D341Med (cell line): ENCODE measurements at regions not wholly inside any gene's neighbourhood (a gene's known extent, or its start where the extent isn't known, plus 50 kb on each side); places are given as distances from the start of the nearest gene placed in this dataset.

Source experiments
- DNase-seq: peaks from one replicate; pipeline ENCODE4 v3.0.0; 2012; ENCODE audit warnings: low spot score

DNA sequence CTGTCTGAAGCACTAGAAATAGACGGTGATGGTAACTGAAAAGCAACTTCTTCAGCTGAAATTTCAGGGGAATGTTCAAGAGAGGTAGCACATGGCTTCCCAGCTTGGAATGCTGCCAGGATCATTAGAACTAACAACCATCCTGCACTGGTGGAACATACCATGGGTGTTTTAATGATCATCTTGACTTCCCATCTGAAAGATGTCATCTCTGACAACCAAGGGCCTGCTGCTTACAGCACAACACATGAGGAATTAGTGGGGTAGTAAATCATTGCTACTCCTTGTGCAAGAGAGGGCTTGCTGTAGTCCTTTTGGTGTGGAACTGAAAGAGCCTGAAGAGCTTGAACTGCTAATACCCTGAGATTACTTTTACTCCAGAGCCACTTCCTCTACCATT, 853.7 kb downstream of the MCTP2 start:
- DNase-seq, result no peak

- DNase-seq, result no peak
Measured at GRCh38 chr15:95086531-95087252, 855.3 kb downstream of the MCTP2 start.

- no peak for DNase-seq
Measured at GRCh38 chr15:95087253-95087609, 855.9 kb downstream of the MCTP2 start.

- no peak for DNase-seq
Measured at GRCh38 chr15:95091444-95091843, 860.1 kb downstream of the MCTP2 start.

DNA sequence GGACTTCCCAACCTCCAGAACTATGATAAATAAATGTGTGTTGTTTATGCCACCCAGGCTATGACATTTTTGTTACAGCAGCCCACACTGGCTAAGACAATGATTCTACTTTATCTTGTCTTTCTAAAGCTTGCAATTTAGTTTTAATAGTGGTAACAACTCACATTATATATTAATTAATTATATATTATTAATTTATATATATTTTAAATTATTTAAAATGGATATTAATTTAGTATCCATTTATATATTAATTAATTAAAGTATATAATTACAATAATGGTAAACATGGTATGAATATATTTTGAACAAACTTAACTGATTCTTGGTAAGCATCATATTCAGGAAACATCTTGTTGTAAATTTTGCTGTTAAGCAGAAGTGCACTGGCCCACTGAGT, 863.9 kb downstream of the MCTP2 start:
- DNase-seq, result no peak

DNA sequence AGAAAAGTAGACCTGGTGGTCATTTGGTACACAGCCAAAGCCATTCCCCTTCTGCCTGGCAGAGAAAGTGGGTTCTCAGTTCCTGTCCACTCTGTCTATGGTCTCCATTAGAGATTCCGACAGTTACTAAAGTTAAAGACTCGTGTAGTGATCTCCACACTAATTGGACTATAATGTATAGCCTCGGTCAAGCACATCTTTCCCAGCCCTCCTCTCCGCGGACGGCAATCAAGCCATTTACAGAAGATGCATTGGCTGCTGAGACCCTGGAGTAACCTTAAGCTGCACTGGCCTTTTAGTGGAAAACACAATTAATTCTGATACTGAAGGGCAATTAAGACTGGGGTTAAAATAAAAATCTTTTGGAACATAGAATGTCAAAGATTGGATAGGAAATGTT, 865.3 kb downstream of the MCTP2 start:
- DNase-seq, result no peak

GRCh38 chr15:95097361-95097760, 866.0 kb downstream of the MCTP2 start:
- no peak for DNase-seq

GRCh38 chr15:95105229-95105628, 873.9 kb downstream of the MCTP2 start:
- no peak for DNase-seq

GRCh38 chr15:95106801-95107200, 875.4 kb downstream of the MCTP2 start:
- no peak for DNase-seq

DNA sequence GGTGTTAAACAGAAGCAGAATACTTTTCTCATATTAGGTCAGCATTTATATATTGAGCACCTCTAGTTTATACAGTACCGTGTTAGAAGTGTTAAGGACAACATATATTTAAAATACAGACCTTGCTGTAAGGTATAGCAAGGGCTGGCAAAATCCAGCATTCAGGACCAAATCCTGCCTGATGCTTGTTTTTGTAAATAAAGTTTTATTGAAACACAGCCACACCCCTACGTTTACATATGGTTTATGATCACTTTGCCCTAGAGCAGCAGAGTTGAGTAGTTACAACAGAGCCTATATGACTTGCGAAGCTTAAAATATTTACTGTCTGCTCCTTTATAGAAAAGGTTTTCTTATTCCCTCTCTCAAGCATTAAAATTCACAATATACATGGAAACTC, 877.3 kb downstream of the MCTP2 start:
- DNase-seq, result no peak

DNA sequence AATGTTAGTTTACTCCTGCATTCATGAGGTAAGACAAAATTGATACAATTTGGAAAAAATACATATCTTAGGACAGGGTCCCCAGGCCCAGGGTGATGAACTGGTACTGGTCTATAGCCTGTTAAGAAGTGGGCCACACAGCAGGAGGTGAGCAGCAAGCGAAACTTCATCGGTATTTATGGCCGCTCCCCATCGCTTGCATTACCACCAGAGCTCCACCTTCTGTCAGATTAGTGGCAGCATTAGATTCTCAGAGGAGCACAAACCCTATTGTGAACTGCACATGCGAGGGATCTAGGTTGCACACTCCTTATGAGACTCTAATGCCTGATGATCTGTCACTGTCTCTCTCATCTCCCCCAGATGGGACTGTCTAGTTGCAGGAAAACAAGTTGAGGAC, 880.6 kb downstream of the MCTP2 start:
- no peak for DNase-seq

DNA sequence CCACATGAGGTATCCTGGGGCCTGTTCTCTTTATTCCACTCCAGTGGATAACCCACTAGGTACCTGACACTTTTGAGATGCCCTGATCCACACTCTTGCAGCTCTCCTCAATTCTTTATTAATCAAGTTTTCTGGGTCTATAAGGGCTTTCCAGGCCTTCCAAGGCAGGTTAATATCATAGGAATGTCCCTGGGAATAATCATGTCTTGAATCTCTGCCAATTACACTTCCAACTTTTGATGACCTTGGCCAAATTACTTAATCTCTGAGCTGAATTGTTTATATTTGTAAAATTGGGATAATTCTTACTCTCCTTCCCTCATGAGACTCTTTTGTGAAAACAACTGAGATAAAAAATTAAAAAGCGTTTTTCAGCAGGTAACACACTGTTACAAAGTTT, 881.7 kb downstream of the MCTP2 start:
- DNase-seq, result no peak

- no peak for DNase-seq
Measured at GRCh38 chr15:95119041-95119610, 887.8 kb downstream of the MCTP2 start.

DNA sequence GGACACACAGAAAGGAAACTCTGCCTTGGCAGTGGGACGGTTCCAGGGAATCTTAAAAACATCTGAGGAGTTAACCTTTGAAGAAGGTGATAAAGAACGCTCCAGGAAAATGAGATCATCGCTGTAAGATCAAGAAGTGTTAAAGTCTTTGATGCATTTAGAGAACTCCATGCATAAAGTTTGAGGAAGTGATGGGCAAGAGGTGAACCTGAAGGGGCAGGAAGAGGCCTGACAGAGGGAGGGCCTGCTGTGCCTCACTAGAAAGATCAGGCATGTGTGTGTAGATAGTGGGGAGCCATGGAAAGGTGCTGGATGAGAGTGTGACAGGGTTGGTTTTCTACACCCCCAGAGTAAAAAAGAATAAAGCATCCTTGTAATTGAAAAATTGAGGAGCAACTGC, 889.2 kb downstream of the MCTP2 start:
- no peak for DNase-seq

DNA sequence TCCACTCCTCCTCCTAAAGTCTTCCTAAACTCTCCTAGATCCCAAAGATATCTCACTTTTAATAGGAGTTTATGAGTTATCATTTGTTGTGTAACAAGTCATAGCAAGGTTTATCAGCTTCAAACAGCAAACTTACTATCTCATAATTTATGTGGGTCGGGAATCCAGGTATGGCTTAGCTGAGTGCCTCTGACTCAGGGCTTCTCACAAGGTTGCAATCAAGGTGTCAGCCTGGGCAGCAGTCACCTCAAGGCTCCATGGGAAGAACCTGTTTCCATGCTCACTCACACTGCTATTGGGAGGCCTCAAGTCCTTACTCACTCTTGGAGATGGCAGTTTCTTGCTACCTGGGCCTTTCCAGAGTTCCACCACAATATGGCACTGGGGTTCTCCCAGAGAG, 889.8 kb downstream of the MCTP2 start:
- no peak for DNase-seq

DNA sequence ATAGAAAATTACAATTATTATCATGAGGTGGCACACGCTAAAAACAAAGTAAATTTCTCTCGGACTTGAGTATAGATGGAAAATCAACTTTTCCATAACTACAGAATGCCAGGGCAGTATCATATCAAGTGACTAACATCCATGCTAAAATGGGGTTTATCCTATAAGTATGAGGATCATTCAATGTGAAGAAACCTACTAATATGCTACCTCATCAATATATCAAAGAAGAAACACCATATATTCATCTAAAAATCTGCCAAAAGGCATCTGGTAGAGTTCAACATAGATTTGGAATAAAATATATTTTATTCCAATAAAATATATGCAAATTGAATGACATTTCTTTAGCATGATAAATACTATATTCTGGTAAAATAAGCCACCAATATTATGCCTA, 894.4 kb downstream of the MCTP2 start:
- DNase-seq, result no peak

- DNase-seq, result no peak
Measured at GRCh38 chr15:95127356-95127755, 896.0 kb downstream of the MCTP2 start.

- DNase-seq, result no peak
Measured at GRCh38 chr15:95129574-95129973, 898.2 kb downstream of the MCTP2 start.

- DNase-seq, result no peak
Measured at GRCh38 chr15:95131131-95131556, 899.8 kb downstream of the MCTP2 start.

GRCh38 chr15:95132774-95133173, 901.4 kb downstream of the MCTP2 start:
- no peak for DNase-seq

GRCh38 chr15:95134431-95135110, 903.2 kb downstream of the MCTP2 start:
- no peak for DNase-seq

DNA sequence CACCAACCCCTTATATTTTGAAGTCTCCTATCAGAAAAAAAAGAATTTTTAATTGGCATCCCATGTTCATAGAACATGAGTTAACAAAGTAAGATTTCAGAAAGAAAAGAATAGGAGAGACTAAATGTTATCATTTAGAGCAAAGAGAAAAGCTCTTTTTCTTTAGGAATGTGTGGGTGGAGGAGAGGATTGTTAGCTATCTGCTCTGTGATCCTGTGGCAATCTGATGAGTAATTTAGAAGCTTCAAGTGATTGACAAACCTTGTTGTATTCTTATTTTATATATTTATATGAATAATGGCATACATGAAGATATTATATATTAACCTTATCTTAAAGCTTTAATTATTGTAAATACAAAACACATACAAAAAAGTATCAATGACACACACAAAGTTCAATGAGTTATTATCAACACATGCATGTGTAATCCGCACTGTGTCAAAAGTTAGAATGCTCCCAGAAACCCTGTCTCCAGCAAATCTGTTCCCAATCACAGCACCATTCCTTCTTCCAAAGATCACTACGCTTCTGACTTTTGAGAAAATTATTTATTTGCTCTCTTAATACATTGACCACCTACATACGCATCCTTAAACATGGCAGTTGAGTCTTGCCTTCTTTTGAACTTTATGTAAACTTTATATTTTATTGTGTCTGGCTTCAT, 907.4 kb downstream of the MCTP2 start:
- DNase-seq, result no peak

GRCh38 chr15:95141486-95141885, 910.1 kb downstream of the MCTP2 start:
- DNase-seq, result no peak
